GM23248 (cell line): ENCODE measurements at regions not wholly inside any gene's neighbourhood (a gene's known extent, or its start where the extent isn't known, plus 50 kb on each side); places are given as distances from the start of the nearest gene placed in this dataset.

ENCODE experiments used
- EZH2 ChIP-seq: fragments of 200-600 bp; sonication (generic); IDR thresholded peaks from 2 replicates; pipeline ENCODE4 v1.6.1; 2018; ENCODE audit warnings: antibody characterized with exemption, mild to moderate bottlenecking; ENCODE audit not compliant: insufficient read depth, poor library complexity, severe bottlenecking
- EZH2phosphoT487 ChIP-seq: fragments of 200-600 bp; sonication (generic); IDR thresholded peaks from 2 replicates; pipeline ENCODE4 v1.6.1; 2018; ENCODE audit warnings: antibody characterized with exemption, moderate library complexity, mild to moderate bottlenecking, low read depth; ENCODE audit not compliant: insufficient read depth

DNA sequence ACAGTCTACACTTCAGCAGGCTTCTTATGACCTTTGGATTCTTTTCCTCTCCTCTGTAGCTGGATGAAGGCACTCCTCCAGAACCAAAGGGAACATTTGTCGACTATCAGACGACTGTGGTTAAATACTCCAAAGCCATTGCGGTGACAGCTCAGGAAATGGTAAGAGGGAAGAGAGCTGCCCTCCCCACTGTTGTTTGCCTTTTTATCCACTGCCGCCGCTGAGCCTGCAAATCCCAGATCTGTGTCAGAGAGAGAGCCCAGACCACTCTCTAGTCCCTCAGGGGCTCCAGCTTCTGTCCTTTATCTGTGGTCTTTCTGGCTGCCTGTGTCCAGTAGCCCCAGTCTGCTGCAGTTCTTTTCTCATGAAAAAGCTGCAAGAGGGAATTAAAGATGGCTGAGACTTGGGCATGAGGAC is 261.5 kb upstream of the TPM1 start:
- no peak for TF ChIP-seq EZH2
- no peak for TF ChIP-seq EZH2phosphoT487
